ENCODE measurements at regions not wholly inside any gene's neighbourhood (a gene's known extent, or its start where the extent isn't known, plus 50 kb on each side); places are given as distances from the start of the nearest gene placed in this dataset.

DNA sequence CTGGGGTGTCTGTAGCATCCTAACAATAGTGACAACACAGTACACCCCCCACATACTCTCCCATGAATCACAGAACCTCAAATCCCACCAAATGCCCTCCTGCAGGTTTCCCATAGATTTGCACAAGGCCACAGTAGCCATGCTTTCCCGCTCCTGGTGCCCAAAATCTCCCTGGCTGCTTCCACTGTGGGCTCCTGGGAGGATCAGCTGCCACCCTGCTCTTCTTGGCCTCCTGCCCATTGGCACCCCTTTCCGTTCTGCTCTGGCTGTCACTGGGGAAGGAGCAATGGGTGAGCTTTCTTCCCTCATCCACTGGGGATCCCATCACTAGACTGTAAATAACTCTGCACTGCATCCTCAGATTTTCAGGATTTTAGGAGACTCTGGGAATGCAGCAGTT, 92.1 kb upstream of the SLC24A5 start (continued):
- TF ChIP-seq CHD7 (IDR thresholded peaks at IDR 0.05; ENCODE audit: insufficient replicate concordance, low read length) (no peak), KDM1A (IDR thresholded peaks at IDR 0.05; ENCODE audit: borderline replicate concordance, low read length) (no peak), KDM4A (IDR thresholded peaks at IDR 0.05; ENCODE audit: low read depth, low read length, severe bottlenecking) (no peak), HDAC2 (IDR thresholded peaks at IDR 0.05; ENCODE audit: borderline replicate concordance in 1 of 2, low read depth in 2 of 2, low read length in 2 of 2) (no peak), RNF2 (IDR thresholded peaks at IDR 0.05; ENCODE audit: borderline replicate concordance, low read depth, low read length, missing control alignments, poor library complexity, severe bottlenecking) (no peak)
